Adipocyte (in vitro differentiated cells): ENCODE measurements at regions not wholly inside any gene's neighbourhood (a gene's known extent, or its start where the extent isn't known, plus 50 kb on each side); places are given as distances from the start of the nearest gene placed in this dataset.

ENCODE experiments used
- DNase-seq: peaks from one replicate; pipeline ENCODE4 v3.0.0-alpha.2; 2015; ENCODE audit warnings: low read depth
- H3K27me3 ChIP-seq: replicated peaks from 2 replicates; pipeline ENCODE4 v1.7.0; 2013; ENCODE audit warnings: mild to moderate bottlenecking, low read length, moderate library complexity; ENCODE audit not compliant: control insufficient read depth, insufficient read depth
- H3K36me3 ChIP-seq: 2 replicates; pipeline ENCODE4 v1.7.0; 2013; ENCODE audit warnings: low read length, mild to moderate bottlenecking, moderate library complexity; ENCODE audit not compliant: control insufficient read depth, insufficient read depth, severe bottlenecking
- H3K4me1 ChIP-seq: 2 replicates; pipeline ENCODE4 v1.7.0; 2013; ENCODE audit warnings: mild to moderate bottlenecking, low read length, moderate library complexity; ENCODE audit not compliant: control insufficient read depth, insufficient read depth
- H3K4me3 ChIP-seq: 2 replicates; pipeline ENCODE4 v1.7.0; 2013; ENCODE audit warnings: mild to moderate bottlenecking, low read length, moderate library complexity
- H3K9ac ChIP-seq: 2 replicates; pipeline ENCODE4 v1.7.0; 2013; ENCODE audit warnings: mild to moderate bottlenecking, low read length, moderate library complexity
- H3K9me3 ChIP-seq: 2 replicates; pipeline ENCODE4 v1.7.0; 2013; ENCODE audit warnings: mild to moderate bottlenecking, low read length, moderate library complexity; ENCODE audit not compliant: control insufficient read depth

GRCh38 chr13:65856431-65856830 is 1373.7 kb downstream of the PCDH9 start:
- H3K9me3 ChIP-seq = no peaks in the 10 kb centered on the region
- H3K36me3 ChIP-seq = no peaks in the 10 kb centered on the region
- no peak overlapping the region for H3K4me3 ChIP-seq
- peak; percentile 76 for DNase-seq
- H3K4me1 ChIP-seq = peaks cover 9% of the 10 kb centered on the region
- H3K9ac ChIP-seq = no peak overlapping the region
- no peaks in the 10 kb centered on the region for H3K27me3 ChIP-seq

- DNase-seq = peak; percentile 66
- Histone ChIP-seq H3K27me3 (no peaks in the 10 kb centered on the region), H3K36me3 (no peaks in the 10 kb centered on the region), H3K4me1 (peaks cover 9% of the 10 kb centered on the region), H3K9ac (no peak overlapping the region), H3K4me3 (no peak overlapping the region), H3K9me3 (no peaks in the 10 kb centered on the region)
Observed at GRCh38 chr13:65855242-65855805, 1374.8 kb downstream of the PCDH9 start.

- no peak overlapping the region for H3K4me3 ChIP-seq
- H3K27me3 ChIP-seq = no peaks in the 10 kb centered on the region
- no peak for DNase-seq
- H3K9me3 ChIP-seq = no peaks in the 10 kb centered on the region
- peaks cover 9% of the 10 kb centered on the region for H3K4me1 ChIP-seq
- no peaks in the 10 kb centered on the region for H3K36me3 ChIP-seq
- no peak overlapping the region for H3K9ac ChIP-seq
Observed at GRCh38 chr13:65854431-65854830, 1375.7 kb downstream of the PCDH9 start.

- H3K4me1 ChIP-seq = no peaks in the 10 kb centered on the region
- DNase-seq = no peak
- H3K4me3 ChIP-seq = no peak overlapping the region
- no peaks in the 10 kb centered on the region for H3K9me3 ChIP-seq
- H3K9ac ChIP-seq = no peak overlapping the region
- H3K27me3 ChIP-seq = no peaks in the 10 kb centered on the region
- H3K36me3 ChIP-seq = no peaks in the 10 kb centered on the region
Observed at GRCh38 chr13:65844266-65844841, 1385.8 kb downstream of the PCDH9 start.

- Histone ChIP-seq H3K4me1 (no peaks in the 10 kb centered on the region), H3K27me3 (no peaks in the 10 kb centered on the region), H3K9me3 (no peaks in the 10 kb centered on the region), H3K9ac (no peak overlapping the region), H3K4me3 (no peak overlapping the region), H3K36me3 (no peaks in the 10 kb centered on the region)
- DNase-seq = no peak
Observed at GRCh38 chr13:65843314-65843731, 1386.8 kb downstream of the PCDH9 start.

- Histone ChIP-seq H3K9ac (no peak overlapping the region), H3K4me3 (no peak overlapping the region), H3K4me1 (no peaks in the 10 kb centered on the region), H3K27me3 (no peaks in the 10 kb centered on the region), H3K36me3 (no peaks in the 10 kb centered on the region), H3K9me3 (no peaks in the 10 kb centered on the region)
- DNase-seq = no peak
Observed at GRCh38 chr13:65841156-65841555, 1389.0 kb downstream of the PCDH9 start.

GRCh38 chr13:65836066-65836465 is 1394.1 kb downstream of the PCDH9 start:
- H3K27me3 ChIP-seq = no peaks in the 10 kb centered on the region
- DNase-seq = no peak
- H3K36me3 ChIP-seq = no peaks in the 10 kb centered on the region
- H3K9ac ChIP-seq = no peak overlapping the region
- H3K4me1 ChIP-seq = no peaks in the 10 kb centered on the region
- no peak overlapping the region for H3K4me3 ChIP-seq
- no peaks in the 10 kb centered on the region for H3K9me3 ChIP-seq

- H3K4me1 ChIP-seq = no peaks in the 10 kb centered on the region
- peak; percentile 21 for DNase-seq
- no peaks in the 10 kb centered on the region for H3K36me3 ChIP-seq
- no peaks in the 10 kb centered on the region for H3K27me3 ChIP-seq
- no peak overlapping the region for H3K9ac ChIP-seq
- no peak overlapping the region for H3K4me3 ChIP-seq
- no peaks in the 10 kb centered on the region for H3K9me3 ChIP-seq
Observed at GRCh38 chr13:65834897-65835296, 1395.2 kb downstream of the PCDH9 start.

- no peak for DNase-seq
- no peak overlapping the region for H3K4me3 ChIP-seq
- no peaks in the 10 kb centered on the region for H3K27me3 ChIP-seq
- no peak overlapping the region for H3K9ac ChIP-seq
- H3K36me3 ChIP-seq = no peaks in the 10 kb centered on the region
- H3K4me1 ChIP-seq = no peaks in the 10 kb centered on the region
- no peaks in the 10 kb centered on the region for H3K9me3 ChIP-seq
Observed at GRCh38 chr13:65830411-65831205, 1399.5 kb downstream of the PCDH9 start.

GRCh38 chr13:65829241-65830008 is 1400.7 kb downstream of the PCDH9 start:
- Histone ChIP-seq H3K9ac (no peak overlapping the region), H3K36me3 (no peaks in the 10 kb centered on the region), H3K4me3 (no peak overlapping the region), H3K4me1 (no peaks in the 10 kb centered on the region), H3K9me3 (no peaks in the 10 kb centered on the region), H3K27me3 (no peaks in the 10 kb centered on the region)
- DNase-seq = no peak

- Histone ChIP-seq H3K36me3 (no peaks in the 10 kb centered on the region), H3K9me3 (no peaks in the 10 kb centered on the region), H3K4me3 (no peak overlapping the region), H3K4me1 (no peaks in the 10 kb centered on the region), H3K9ac (no peak overlapping the region), H3K27me3 (no peaks in the 10 kb centered on the region)
- DNase-seq = no peak
Observed at GRCh38 chr13:65826657-65827056, 1403.5 kb downstream of the PCDH9 start.
